LNCaP clone FGC (cell line): ENCODE measurements at regions not wholly inside any gene's neighbourhood (a gene's known extent, or its start where the extent isn't known, plus 50 kb on each side); places are given as distances from the start of the nearest gene placed in this dataset.

ENCODE experiments used
- DNase-seq: peaks from one replicate; pipeline ENCODE4 v3.0.0-alpha.2; 2011; ENCODE audit warnings: low read depth
- H3K4me3 ChIP-seq: 2 replicates; pipeline ENCODE4 v1.5.1; 2011; ENCODE audit warnings: mild to moderate bottlenecking, low read depth, low read length, control low read depth
- CTCF ChIP-seq: IDR thresholded peaks from 2 replicates; pipeline ENCODE4 v1.5.1; 2012; ENCODE audit warnings: mild to moderate bottlenecking; ENCODE audit not compliant: control insufficient read depth, insufficient read depth; ENCODE audit errors: extremely low read depth

GRCh38 chrX:95875661-95876060 lies 809.0 kb upstream of the DIAPH2 start:
- peak; percentile 32 for DNase-seq
- TF ChIP-seq CTCF: no peak

GRCh38 chrX:95878874-95879273 lies 805.8 kb upstream of the DIAPH2 start:
- H3K4me3 ChIP-seq: no peak overlapping the region
- no peak for TF ChIP-seq CTCF
- DNase-seq: no peak

More at GRCh38 chrX:95875661-95876060, 809.0 kb upstream of the DIAPH2 start:
- H3K4me3 ChIP-seq: no peak overlapping the region

GRCh38 chrX:95884186-95884585 lies 800.5 kb upstream of the DIAPH2 start:
- DNase-seq: peak; percentile 95
- TF ChIP-seq CTCF: no peak
- H3K4me3 ChIP-seq: no peak overlapping the region

- DNase-seq: peak; percentile 91
- TF ChIP-seq CTCF: no peak
- H3K4me3 ChIP-seq: no peak overlapping the region
These were observed 799.6 kb upstream of the DIAPH2 start for GRCh38 chrX:95885074-95885473.

- H3K4me3 ChIP-seq: no peak overlapping the region
- no peak for DNase-seq
- TF ChIP-seq CTCF: no peak
These were observed 795.4 kb upstream of the DIAPH2 start for GRCh38 chrX:95889279-95889678.

- H3K4me3 ChIP-seq: no peak overlapping the region
- no peak for TF ChIP-seq CTCF
- no peak for DNase-seq
These were observed 791.0 kb upstream of the DIAPH2 start for GRCh38 chrX:95893636-95894035.

- 0 out of 2 replicates have a peak, but pooled peaks have one; percentile 16 for TF ChIP-seq CTCF
- H3K4me3 ChIP-seq: no peak overlapping the region
- DNase-seq: no peak
These were observed 781.2 kb upstream of the DIAPH2 start for GRCh38 chrX:95903490-95903889.
